Stimulated activated CD4-positive, alpha-beta T cell treated with anti-CD3 and anti-CD28 coated beads, Interleukin-4, amount 100 ng/mL, for 24 hours (primary cell): ENCODE measurements at regions not wholly inside any gene's neighbourhood (a gene's known extent, or its start where the extent isn't known, plus 50 kb on each side); places are given as distances from the start of the nearest gene placed in this dataset.

ENCODE experiments used
- DNase-seq: peaks from one replicate; pipeline ENCODE4 v3.0.0-alpha.2; 2020

- no peak for DNase-seq
Observed at GRCh38 chr16:61596655-61597054, 439.6 kb downstream of the CDH8 start.

DNA sequence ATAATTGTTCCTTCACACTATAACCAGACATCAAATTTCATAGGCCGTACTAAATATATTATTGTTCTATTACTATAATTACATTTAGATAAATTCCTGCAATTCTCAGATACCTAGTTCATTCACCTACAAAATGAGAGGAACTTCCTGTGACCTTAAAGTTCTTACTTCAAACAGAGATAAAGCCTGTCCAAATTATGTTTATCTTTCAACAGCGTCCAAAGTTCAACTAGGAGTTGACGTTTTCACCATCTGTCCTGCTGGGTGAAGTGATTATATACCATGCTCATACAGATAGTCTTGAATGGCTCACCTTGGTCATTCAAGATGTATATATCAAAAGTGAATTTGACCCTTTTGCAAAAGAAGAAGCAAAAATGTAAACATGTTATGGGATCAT is 440.6 kb downstream of the CDH8 start:
- no peak for DNase-seq

- no peak for DNase-seq
Observed at GRCh38 chr16:61590577-61590976, 445.7 kb downstream of the CDH8 start.

GRCh38 chr16:61587526-61587925 is 448.7 kb downstream of the CDH8 start:
- no peak for DNase-seq

- DNase-seq = no peak
Observed at GRCh38 chr16:61581417-61582046, 454.7 kb downstream of the CDH8 start.

GRCh38 chr16:61580579-61580978 is 455.7 kb downstream of the CDH8 start:
- DNase-seq = no peak

- no peak for DNase-seq
Observed at GRCh38 chr16:61579195-61579594, 457.0 kb downstream of the CDH8 start.

GRCh38 chr16:61576476-61576875 is 459.8 kb downstream of the CDH8 start:
- no peak for DNase-seq

- no peak for DNase-seq
Observed at GRCh38 chr16:61575617-61576016, 460.6 kb downstream of the CDH8 start.

DNA sequence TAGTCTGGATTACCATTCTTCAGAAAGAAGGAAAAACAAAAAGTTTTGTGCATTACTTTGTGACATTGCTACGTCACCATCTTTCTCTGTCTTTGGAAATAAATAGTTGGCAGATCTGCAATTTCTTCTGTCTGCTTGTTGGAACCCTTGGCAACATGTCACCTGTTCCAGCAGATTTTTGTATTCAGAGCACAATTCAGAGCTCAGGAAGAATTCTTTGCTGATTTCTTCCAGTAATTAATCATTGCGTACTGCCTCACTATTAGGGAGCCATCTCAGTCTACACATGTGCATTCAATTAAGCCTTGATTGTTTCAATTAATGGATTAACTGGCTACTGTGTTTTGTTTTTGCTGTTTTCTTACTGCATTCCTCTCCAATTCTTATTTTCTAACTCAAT is 467.2 kb downstream of the CDH8 start:
- DNase-seq = no peak

DNA sequence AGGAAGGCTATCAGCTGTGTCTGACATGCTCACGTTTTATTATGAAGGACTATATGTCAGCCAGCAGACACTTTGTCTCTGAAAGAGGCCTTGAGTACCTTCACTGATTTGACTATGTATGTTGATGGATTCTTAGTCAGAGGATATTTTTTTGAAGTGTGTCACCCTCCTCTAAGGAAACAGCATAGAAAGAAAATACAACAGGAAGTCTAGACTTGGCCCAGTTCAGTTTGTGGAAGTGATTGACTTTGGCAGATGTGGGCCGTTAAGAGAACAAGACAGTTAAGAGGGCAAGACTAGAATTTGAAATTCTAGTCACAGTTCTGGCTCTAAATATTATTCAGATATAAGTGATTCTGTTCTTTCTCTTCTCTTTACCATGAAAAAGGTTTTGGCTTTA is 471.5 kb downstream of the CDH8 start:
- DNase-seq = no peak

GRCh38 chr16:61555718-61556441 is 480.4 kb downstream of the CDH8 start:
- no peak for DNase-seq

- DNase-seq = no peak
Observed at GRCh38 chr16:61549327-61549726, 486.9 kb downstream of the CDH8 start.

- DNase-seq = no peak
Observed at GRCh38 chr16:61547626-61548025, 488.6 kb downstream of the CDH8 start.

GRCh38 chr16:61544165-61544564 is 492.1 kb downstream of the CDH8 start:
- DNase-seq = no peak

GRCh38 chr16:61540216-61540615 is 496.0 kb downstream of the CDH8 start:
- DNase-seq = no peak

GRCh38 chr16:61530697-61531096 is 505.5 kb downstream of the CDH8 start:
- DNase-seq = no peak

- DNase-seq = no peak
Observed at GRCh38 chr16:61500851-61501250, 535.4 kb downstream of the CDH8 start.

DNA sequence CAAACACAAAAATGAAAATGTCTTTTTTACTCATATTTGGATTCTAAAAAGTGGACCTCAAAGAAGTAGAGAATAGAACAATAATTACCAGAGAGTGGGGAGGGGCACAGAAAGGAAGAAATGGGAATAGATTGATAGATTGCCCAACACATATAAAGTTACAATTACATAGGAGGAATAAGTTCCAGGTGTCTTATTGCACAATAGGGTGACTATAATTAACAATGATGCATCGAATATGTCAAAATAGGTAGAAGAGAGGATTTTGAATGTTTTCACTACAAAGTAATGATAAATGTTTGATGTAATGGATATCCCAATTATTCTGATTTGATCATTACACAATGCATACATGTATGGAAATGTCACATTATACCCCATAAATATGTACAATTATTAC is 556.0 kb downstream of the CDH8 start:
- no peak for DNase-seq

GRCh38 chr16:61471737-61472136 is 564.5 kb downstream of the CDH8 start:
- DNase-seq = no peak

- no peak for DNase-seq
Observed at GRCh38 chr16:61471023-61471422, 565.2 kb downstream of the CDH8 start.

DNA sequence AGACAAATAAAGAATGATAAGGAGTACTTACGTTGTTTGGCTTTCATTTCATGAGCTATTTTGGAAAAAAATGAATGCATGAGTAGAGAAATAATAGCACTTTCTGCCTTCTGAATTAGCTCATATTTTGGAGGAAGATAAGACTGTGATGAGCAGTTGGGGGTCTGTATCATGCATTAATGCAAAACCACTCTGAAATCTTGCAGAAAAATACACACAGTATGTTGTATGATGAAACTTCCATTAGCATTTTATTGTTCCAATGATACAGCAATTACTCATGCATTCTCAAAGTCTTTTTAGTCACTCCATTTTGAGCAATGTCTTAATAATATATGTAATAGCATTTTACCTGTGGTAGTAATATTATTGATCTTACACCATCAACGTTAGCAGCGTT is 571.0 kb downstream of the CDH8 start:
- DNase-seq = no peak

- DNase-seq = no peak
Observed at GRCh38 chr16:61460020-61460419, 576.2 kb downstream of the CDH8 start.

DNA sequence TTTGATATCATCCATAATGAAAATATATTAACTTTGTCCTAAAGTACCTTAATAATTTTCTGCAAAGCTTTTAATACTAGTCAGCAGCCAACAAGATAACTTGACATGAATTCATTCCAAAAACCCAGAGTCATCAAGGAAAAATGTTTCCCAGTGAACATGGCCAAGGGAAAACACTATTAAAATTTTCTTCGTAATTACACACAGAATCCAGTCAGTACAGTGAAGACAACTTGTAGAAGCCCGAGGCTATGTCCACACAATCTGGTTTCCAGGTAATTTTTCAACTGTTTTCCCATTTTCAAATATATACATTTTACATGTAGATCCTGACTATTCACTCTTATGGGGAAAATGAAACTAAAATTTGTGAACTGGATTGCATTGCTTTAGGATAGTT is 600.9 kb downstream of the CDH8 start:
- DNase-seq = no peak

GRCh38 chr16:61432421-61432820 is 603.8 kb downstream of the CDH8 start:
- no peak for DNase-seq
